LNCaP clone FGC (cell line): ENCODE measurements at regions not wholly inside any gene's neighbourhood (a gene's known extent, or its start where the extent isn't known, plus 50 kb on each side); places are given as distances from the start of the nearest gene placed in this dataset.
"Not testable (repeated sequence)": the region's sequence is repeated elsewhere in the genome, so short reads cannot be mapped to it uniquely, and the experiment has no call there.

Source experiments
- DNase-seq: peaks from one replicate; pipeline ENCODE4 v3.0.0-alpha.2; 2011; ENCODE audit warnings: low read depth
- H3K4me3 ChIP-seq: 2 replicates; pipeline ENCODE4 v1.5.1; 2011; ENCODE audit warnings: mild to moderate bottlenecking, low read depth, low read length, control low read depth
- CTCF ChIP-seq: IDR thresholded peaks from 2 replicates; pipeline ENCODE4 v1.5.1; 2012; ENCODE audit warnings: mild to moderate bottlenecking; ENCODE audit not compliant: control insufficient read depth, insufficient read depth; ENCODE audit errors: extremely low read depth

DNA sequence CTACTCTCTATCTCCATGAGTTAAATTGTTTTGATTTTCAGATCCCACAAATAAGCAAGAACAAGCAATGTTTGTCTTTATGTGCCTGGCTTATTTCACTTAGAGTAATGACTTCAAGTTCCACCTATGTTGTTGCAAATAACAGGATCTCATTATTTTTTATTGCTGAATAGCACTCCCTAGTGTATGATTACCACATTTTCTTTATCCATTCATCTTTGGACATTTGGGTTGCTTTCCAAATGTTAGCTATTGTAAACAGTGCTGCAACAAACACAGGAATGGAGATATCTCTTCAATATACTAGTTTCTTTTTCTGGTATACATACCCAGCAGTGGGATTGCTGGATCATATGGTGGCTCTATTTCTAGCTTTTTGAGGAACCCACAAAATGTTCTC lies 136.0 kb downstream of the SLITRK2 start:
- no peak overlapping the region for H3K4me3 ChIP-seq
- DNase-seq = no peak
- TF ChIP-seq CTCF = no peak

- no peak overlapping the region for H3K4me3 ChIP-seq
- TF ChIP-seq CTCF = no peak
- no peak for DNase-seq
Measured at GRCh38 chrX:145990051-145990450, 172.4 kb downstream of the SLITRK2 start.

DNA sequence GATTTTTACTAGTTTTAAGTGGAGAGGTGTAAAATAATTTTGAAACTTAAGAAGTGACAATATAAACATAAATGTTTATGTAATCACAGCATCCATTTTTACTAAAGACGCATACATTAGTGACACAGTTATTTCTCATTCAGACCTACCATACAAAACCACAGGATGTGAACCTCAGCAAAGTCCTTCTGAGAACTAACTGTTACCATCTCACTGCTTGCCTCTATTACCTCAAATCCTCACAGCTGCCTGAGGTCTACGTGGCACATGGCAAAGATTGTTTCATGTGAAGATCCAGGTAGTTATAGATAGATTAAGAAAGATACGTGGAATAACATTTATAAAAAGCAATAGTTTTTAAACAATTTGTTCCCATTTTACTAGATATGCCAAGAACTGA lies 189.0 kb downstream of the SLITRK2 start:
- DNase-seq = no peak
- TF ChIP-seq CTCF = no peak

GRCh38 chrX:146036000-146036399 lies 218.4 kb downstream of the SLITRK2 start:
- no peak for DNase-seq
- no peak for TF ChIP-seq CTCF
- H3K4me3 ChIP-seq = no peak overlapping the region

More for the DNA sequence above, 189.0 kb downstream of the SLITRK2 start:
- no peak overlapping the region for H3K4me3 ChIP-seq

- no peak for DNase-seq
- H3K4me3 ChIP-seq = no peak overlapping the region
- no peak for TF ChIP-seq CTCF
Measured at GRCh38 chrX:146041741-146042140, 224.1 kb downstream of the SLITRK2 start.

DNA sequence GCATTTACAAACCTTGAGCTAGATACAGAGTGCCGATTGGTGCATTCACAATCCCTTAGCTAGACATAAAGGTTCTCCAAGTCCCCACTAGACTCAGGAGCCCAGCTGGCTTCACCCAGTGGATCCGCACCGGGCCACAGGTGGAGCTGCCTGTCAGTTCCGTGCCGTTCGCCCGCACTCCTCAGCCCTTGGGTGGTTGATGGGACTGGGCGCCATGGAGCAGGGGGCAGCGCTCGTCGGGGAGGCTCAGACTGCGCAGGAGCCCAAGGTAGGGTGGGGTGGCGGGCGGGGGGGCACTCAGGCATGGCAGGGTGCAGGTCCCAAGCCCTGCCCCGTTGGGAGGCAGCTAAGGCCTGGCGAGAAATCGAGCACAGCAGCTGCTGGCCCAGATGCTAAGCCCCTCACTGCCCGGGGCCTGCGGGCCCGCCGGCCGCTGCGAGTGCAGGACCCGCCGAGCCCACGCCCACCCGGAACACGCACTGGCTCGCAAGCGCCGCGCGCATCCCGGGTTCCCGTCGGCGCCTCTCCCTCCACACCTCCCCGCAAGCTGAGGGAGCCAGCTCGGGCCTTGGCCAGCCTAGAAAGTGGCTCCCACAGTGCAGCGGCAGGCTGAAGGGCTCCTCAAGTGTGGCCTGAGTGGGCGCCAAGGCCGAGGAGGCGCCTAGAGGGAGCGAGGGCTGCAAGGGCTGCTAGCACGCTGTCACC lies 228.5 kb downstream of the SLITRK2 start:
- DNase-seq, H3K4me3 ChIP-seq: not testable (repeated sequence)

- not testable (repeated sequence) for DNase-seq, H3K4me3 ChIP-seq
Measured at GRCh38 chrX:146049568-146049967, 231.9 kb downstream of the SLITRK2 start.

DNA sequence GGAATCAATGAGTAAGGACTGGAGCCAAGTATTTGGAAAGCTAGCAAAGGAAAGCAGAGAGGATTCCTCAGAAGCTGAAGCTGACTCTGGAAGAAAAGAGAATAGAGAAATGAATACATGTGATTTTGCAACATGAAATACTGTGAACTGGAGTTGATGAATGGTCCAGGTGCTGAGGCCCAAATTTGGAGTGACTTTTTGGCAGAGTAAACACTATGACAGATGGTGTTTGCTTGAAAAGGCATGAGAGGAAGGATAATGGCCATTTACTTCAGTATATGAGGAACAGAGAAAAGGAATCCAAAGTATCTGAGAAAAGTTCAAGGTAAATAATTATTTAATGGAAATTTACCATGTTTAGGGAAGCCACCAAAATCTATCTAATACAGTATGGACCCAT lies 236.7 kb downstream of the SLITRK2 start:
- no peak overlapping the region for H3K4me3 ChIP-seq
- DNase-seq = no peak
- no peak for TF ChIP-seq CTCF
